GM19463 (cell line): ENCODE measurements at regions not wholly inside any gene's neighbourhood (a gene's known extent, or its start where the extent isn't known, plus 50 kb on each side); places are given as distances from the start of the nearest gene placed in this dataset.

Experiments used
- ATAC-seq: cut with Tn5 transposase; IDR thresholded peaks from one replicate; pipeline ENCODE4 v1.9.1; 2021; ENCODE audit warnings: mild to moderate bottlenecking, moderate library complexity; ENCODE audit not compliant: unreplicated experiment

DNA sequence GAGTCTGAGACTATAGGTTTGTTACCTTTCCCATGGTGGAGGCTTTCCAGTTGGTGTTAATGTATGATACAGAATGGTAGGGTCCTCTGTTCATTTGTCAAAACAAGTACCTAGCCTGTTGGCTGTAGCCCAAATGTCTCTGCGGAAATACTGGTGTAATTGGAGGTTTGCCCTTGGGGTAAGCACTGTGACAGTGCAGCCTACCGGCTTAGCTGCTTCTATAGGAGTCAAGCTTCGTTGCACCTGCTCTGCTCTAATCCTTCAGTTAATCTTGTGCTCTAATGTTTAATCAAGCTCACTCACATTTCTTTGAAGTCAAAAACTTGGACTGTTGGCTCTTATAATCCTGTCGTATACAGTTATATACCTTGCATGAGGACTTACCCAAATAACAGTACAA lies 203.4 kb downstream of the CCNG2 start:
- no peak for ATAC-seq

DNA sequence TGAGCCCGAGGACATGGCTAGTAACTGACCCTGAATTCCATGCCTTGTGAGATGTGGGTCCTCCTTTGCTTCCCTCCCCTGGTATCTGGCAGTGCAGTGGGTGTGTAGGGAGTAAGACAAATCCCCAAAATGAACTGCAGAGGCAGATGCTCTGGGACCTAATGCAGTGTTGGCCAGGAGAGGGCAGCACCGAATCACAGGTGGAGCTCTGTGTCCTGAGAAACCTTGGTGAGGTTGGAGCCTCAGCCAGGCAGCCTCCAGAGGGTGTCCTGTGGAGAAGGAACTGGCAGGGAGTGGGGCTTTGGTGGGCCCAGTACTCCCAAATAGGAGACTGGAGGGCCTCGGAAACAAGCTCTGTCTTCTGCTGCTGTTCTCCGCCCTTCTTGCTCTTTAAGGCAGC lies 209.9 kb downstream of the CCNG2 start:
- ATAC-seq, result peak; percentile 92

GRCh38 chr4:77367638-77368037 lies 210.6 kb downstream of the CCNG2 start:
- ATAC-seq, result no peak

DNA sequence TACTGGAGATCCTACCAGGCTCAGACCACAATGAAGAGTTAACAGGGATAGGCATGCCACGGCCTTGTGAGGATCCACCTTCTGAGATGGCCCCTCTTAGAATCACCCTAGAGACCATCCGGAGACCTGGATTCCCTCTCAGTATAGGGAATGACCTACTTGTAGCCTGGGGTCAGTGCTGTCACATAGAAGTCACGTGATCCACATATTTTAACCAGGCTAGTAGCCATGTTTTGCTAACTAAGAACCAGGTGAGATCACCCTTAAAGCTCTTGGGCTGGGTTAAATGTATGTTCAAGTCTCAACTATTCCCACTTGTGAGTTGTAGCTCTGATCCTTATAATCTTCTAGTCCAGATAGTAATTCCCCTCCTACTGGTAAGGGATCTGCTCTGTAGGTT lies 215.4 kb downstream of the CCNG2 start:
- ATAC-seq, result no peak

GRCh38 chr4:77375866-77376607 lies 219.0 kb downstream of the CCNG2 start:
- no peak for ATAC-seq

DNA sequence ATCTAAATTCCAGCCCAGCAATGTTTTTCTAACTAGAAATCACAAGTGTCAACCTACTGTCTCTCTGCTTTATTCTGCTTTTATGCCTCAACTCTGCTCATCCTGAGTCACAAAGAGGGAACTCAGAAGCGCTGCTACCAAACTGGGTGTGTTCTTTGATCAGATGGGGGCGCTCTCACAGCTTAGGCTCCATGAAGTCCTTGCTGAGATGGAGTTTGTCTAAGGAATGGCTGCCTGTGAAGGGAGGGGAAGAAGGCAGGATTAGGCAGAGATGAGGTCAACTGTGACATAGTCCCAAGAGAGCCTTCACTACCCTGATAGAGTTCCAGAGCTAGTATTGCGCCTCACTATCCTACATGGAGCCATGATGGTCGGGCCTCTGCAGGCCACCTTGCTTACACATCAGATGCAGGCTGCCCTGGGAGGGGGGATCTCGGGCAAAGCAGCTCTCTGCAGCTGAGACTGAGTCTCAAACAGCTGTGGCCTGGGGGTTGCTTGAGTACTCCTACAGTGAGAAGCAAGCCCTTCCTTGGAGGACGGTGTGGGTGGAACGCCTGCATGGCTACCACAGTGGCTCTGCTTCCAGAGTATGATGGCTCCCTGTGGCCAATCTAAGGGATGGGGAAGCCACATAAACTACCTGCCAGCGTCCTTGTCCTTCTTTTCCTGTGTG lies 219.9 kb downstream of the CCNG2 start:
- ATAC-seq, result no peak

DNA sequence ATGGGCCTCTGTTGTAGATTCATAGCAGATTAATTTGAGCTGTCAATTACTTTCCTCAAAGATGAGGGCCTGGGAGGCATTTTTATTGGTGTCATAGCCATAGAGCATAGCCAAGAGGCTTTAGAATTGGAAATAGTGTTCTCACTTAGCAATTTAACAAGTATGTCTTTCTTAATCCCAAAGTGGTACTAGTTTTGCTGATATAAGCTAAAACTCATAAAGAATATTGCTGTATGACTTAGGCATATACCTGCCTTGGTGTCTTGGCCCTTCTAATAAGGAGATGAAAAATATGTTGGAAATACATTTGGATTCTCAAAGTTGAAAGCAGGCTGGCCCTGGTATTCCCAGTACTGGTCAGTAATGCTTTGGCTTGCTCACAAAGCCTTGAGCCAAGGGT lies 221.5 kb upstream of the CXCL13 start:
- ATAC-seq, result no peak

DNA sequence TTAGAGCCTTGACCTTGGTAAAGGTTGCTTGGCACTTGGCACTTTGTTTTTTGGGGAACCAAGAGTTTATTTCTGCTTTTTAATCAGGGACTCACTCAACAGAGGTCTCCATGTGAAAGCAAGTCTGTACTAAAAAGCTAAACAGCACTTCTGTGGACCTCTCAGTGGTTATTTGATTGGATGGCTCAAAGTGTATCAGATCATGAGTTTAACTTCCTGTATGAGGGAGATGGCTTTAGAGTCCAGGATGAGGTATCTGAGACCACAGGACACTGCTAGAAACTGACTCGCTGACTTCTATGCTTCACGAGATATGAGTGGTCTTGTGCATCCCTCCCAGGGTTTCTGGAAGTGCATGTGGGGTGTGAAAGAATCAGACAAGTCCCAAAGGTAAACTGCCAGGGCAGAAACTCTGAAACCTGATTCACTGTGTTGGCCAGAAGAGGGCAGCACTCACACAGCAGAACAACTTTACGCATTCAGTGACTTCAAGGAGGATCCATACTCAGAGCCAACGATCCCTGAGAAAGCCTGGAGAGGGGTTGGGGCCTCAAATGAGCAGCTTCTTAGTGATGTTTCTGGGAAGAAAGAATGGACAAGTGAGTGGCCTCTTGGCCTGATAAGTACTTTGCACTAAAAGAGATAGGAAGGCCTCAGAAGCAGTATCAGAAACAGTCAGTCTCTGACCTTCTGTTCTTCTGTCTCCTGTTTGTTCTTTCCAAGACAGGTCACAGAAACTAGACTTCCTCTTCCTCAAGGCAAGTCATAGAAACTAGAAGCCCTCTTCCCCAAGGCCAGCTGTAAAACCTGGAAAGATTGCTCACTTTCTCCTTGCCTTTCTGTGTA lies 220.3 kb upstream of the CXCL13 start:
- peak; percentile 72 for ATAC-seq

GRCh38 chr4:77393996-77394395 lies 211.6 kb upstream of the CXCL13 start:
- no peak for ATAC-seq

DNA sequence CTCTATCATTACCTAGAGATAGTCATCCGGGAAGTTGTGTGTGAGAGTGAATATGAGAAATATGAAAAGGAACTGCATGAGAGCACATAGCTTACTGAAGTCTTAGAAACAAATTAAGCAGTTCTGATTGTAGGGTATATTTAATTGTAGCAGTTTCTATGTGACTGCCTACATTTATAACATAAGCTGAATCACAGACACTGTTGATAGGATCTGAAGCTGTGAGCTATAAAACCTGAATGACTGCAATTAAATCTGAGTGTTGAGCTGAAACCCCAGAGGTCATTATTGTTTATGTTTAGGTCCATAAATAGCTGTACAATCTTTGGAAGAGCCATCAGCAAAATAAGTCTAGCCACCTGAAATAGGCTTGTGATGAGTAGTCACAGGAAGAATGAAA lies 210.1 kb upstream of the CXCL13 start:
- ATAC-seq, result no peak

DNA sequence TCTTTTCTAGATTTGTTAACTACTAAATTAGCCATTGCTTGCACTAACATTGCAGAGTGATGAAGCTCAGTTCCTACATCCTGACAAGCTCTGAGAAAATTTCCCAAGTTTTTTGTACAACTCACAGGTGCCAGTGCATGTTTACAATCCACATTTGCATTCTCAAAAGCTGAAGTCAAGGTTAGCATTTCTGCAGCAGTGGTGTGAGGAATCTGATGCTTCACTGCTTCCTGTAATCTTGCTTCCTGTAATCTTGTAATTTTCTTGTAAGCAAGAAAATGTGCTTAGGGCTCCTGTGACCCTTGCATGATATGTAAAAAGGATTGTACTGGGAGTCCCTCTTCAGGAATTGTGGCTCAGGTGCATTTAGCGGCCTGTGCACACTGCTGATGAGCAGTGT lies 207.4 kb upstream of the CXCL13 start:
- no peak for ATAC-seq

GRCh38 chr4:77399831-77400230 lies 205.8 kb upstream of the CXCL13 start:
- no peak for ATAC-seq

DNA sequence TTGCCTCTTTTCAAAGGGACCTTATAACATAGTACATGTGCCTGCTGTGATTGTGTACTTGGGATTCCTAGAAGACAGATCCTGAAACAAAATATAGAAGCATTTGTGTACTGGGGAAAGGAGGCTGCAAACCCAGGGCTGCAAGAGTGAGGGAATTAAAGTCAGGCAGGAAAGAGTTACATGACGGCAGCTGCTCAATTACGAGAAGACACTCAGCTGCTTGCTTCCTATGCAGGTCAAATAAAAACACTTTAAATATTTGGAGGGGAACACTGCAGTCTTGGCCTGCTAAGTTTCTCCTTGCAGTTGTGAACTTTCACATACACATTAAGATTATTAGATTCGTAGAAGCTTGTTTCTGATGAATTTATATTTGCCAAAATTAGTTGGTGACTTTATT lies 191.9 kb upstream of the CXCL13 start:
- ATAC-seq, result no peak

GRCh38 chr4:77415689-77416088 lies 189.9 kb upstream of the CXCL13 start:
- no peak for ATAC-seq

DNA sequence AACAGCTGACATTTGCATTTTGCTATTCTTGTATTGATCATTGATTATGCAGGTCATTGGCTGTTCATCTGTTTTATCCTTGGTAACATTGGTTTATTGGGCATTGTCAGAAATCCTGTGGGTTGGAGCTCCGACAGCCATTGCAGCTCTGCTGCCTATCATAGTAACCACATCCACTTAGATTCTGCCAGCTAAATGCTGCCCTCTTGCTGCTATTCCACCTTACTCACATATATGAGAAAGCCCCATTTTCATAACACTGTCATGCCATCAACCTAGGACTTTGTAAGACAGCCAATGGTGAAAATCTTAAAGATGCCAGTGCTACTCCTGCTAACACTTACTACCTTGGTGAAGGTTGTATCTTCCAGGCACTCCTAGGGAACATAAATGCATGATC lies 187.3 kb upstream of the CXCL13 start:
- ATAC-seq, result no peak

DNA sequence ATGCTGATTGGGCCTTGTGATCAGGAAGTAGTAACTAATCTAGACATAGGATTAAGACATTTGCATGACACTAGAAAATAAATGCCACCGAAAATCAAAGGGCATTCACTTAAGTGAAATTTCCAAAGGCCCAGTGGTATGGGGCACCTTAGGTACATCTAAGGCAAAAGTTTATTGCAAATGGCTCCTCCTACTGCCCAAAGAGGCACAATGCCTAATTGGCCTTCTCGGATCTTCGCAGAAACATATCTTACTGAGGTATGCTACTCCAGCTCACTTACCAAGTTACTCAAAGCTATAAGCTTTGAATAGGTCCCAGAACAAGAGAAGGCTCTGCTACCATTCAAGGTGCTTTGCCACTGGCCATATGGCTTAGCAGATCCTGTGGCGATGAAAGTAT lies 174.8 kb upstream of the CXCL13 start:
- ATAC-seq, result no peak

DNA sequence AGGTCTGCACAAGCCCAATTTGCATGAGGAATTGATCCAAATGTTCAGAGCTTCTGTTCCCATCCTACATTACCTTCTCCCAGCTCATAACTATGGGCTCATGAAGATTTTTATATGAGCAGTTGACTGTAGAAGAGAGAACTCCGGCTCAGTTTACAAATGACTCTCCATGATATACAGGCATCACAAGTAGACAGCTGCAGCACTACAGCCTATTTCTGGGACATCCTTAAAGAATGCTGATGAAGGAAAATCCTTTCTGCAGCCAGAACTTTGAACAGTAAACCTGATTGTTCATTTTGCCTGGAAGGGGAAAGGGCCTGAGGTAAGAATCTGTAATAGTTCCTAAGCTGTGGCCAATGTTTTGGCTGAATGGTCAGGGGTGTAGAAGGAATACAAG lies 174.1 kb upstream of the CXCL13 start:
- no peak for ATAC-seq

GRCh38 chr4:77432717-77433417 lies 172.8 kb upstream of the CXCL13 start:
- ATAC-seq, result no peak

GRCh38 chr4:77433418-77433733 lies 172.2 kb upstream of the CXCL13 start:
- peak; percentile 86 for ATAC-seq

GRCh38 chr4:77434299-77435092 lies 171.1 kb upstream of the CXCL13 start:
- no peak for ATAC-seq

- no peak for ATAC-seq
Measured at GRCh38 chr4:77437079-77437478, 168.5 kb upstream of the CXCL13 start.
